Fibroblast of skin of abdomen (primary cell): ENCODE measurements at regions not wholly inside any gene's neighbourhood (a gene's known extent, or its start where the extent isn't known, plus 50 kb on each side); places are given as distances from the start of the nearest gene placed in this dataset.
"Not testable (repeated sequence)": the region's sequence is repeated elsewhere in the genome, so short reads cannot be mapped to it uniquely, and the experiment has no call there.

Experiments
- DNase-seq: peaks from one replicate; pipeline ENCODE4 v3.0.0-alpha.2; 2013

DNA sequence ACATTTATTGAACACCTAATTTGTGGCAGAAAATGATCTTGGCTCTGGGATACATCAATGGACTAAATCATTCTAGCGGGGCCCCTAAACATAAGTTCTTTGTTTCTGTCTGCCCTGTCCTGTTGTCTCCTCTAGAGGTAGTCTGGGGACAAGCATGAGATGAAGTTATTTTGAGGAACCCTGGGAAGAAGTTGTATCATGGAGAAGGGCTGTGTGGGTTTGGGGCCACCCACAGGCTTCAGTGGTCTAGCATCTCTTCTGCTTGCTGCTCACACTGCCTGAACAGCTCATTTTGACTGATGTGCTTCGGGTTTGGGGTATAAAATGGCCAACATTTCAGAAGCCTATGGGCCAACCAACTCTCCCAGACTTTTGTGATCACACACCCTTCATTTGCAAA lies 50.3 kb upstream of the OSBPL11 start:
- DNase-seq: no peak

DNA sequence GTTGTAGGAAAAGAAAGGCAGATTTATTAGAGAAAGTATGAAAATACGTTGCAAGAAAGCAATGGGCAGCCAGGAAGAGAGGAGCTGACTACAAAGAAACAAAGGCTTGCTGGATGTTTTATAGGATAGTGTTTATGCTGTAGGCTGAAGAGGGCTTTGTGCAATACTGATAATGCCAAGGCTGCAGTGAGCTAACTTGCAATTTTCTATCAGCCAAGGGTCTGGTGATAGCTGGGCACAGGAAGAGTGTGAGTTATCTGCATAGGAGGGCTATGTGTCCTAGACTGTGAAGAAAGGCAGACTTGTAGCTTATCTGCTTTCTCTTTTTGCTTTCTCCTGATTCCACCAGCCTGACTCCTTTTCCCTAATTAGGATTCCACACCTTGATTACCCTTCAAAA lies 51.3 kb upstream of the OSBPL11 start:
- DNase-seq: no peak

DNA sequence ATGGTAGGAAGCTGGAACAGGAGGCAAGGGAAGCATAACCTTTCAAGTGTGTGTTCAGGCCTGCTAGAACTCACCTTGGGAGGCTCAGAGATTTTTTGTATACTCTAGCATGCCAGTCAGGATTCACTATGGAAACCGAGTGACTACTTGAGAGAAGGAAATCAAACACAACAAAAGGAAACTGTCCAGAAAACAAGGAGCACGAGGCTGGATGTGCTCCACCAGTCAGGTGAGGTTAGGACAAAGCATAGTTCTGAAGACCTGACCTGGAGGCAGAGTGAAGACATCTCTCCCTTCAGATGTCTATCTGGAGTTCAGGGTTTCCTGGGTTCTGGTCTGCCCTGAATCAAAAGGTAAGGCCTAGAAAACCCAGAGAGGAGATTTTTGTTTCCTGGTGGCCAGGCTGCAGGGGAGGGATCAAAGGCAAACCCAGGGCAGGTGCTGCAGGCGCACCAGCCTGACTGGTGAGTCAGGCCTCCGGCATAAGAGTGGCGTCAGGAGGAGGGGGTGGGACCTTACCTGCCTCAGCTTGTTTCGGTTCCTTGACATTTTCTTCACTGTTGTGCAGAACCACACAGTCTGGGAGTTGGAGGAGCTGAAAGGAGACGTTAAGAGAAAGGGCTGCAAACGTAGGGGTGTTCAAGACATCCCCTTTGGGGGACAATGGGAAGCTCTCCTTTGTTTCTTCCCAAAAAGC lies 52.2 kb upstream of the OSBPL11 start:
- no peak for DNase-seq

DNA sequence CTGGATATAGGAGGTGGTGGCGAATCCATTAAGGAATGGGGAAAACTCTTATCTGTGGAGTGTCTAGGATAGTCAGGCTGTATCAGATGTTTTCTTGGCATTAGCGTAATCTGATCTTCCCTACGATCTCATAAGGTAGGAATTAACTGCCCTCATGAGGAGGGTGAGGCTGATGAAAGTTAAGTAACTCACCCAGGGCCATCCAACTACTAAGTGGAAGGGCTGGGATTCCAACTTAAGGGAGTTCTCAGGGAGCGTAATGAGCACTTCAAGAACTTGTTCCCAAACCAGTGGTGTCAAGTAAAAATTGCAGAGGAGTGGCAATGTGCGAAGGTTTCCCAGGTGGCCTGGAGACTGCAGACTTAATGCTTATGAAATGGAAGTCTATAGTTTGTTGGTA lies 55.9 kb upstream of the OSBPL11 start:
- DNase-seq: peak; percentile 21

DNA sequence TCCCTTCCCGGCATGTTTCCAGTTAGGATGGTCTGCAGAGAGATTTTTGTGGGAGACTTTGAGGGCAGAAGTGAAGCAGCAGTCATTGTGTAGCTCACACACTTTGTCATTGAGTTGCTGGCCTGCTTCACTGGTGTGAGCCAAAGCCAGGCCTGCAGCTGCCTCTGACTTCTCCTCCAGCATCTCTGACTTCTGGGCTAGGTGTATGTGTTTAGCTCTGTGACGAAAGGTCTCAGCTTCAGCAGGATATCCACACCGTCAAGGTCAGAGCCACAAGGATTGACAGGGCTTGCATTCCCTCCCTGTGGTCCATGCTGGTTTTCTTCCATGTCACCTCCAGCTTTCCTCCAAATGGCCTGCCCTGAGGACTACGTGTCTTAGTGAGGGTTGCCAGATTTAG lies 57.1 kb upstream of the OSBPL11 start:
- no peak for DNase-seq

DNA sequence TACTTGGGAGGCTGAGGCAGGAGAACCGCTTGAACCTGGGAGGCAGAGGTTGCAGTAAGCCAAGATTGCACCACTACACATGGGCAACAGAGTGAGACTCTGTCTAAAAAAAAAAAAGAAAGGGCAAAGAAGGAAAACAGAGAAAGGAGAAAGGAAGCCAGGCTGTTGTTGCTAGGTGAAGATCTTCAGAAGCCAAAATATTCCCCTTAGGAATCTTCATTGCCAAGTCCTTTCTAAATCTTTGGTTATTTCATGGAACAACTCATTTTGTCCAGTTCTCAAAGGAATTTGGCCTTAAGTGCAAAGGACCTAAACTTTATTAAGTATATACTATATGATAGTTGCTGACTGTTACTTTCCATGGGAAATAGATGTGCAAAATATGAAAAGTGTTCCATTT lies 59.2 kb upstream of the OSBPL11 start:
- no peak for DNase-seq

DNA sequence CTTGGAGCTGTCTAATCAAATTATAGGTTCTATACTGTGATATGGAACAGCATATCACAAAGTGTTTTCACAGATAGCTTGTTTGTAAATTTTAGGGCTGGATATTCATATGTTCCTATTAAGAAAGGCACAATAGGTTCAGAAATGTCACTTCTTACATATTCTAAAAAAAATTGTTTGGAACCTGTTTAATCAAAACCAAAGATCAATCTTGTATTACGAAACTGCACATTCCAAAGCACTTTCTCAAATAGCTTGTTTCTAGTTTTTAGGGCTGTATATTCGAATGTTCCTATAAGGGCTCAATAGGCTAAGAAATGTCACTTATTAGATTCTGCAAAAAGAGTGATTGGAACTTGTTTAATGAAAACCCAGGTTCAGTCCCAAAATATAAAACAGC lies 67.4 kb upstream of the OSBPL11 start:
- DNase-seq: peak; percentile 22

DNA sequence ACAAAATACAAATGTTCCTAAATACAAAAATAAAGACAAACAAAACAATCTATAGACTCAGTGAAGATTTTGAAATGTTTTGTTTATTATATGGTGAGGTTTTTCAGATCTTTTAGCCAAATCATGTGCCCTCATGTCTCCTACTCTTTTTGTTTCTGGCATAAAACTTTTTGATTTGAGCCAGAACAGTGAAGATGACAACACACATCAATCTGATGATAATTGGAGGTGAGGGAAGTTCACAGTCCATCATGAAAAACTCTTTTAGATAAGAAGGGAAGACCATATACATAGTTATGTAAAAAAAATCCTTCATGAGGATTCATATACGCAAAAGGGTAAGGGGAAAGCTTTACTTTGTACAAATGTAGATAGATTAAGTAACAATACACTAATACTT lies 75.1 kb upstream of the OSBPL11 start:
- no peak for DNase-seq

DNA sequence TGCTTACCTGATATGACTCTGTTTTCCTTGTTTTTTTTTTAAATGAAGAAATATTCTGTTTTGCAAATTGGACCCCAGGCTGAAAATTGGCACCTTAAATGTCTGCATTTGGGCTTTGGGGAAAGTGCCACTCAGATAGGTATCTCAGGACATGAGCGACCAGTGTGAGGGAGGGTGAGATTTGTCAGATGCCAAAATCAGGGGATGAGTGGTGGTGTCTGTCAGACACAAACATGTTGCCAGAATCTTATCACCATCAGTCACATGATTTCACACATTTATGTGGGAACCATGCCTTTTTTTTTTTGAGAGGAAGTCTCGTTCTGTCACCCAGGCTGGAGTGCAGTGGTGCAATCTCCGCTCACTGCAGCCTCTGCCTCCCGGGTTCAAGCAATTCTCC lies 75.6 kb upstream of the OSBPL11 start:
- no peak for DNase-seq

DNA sequence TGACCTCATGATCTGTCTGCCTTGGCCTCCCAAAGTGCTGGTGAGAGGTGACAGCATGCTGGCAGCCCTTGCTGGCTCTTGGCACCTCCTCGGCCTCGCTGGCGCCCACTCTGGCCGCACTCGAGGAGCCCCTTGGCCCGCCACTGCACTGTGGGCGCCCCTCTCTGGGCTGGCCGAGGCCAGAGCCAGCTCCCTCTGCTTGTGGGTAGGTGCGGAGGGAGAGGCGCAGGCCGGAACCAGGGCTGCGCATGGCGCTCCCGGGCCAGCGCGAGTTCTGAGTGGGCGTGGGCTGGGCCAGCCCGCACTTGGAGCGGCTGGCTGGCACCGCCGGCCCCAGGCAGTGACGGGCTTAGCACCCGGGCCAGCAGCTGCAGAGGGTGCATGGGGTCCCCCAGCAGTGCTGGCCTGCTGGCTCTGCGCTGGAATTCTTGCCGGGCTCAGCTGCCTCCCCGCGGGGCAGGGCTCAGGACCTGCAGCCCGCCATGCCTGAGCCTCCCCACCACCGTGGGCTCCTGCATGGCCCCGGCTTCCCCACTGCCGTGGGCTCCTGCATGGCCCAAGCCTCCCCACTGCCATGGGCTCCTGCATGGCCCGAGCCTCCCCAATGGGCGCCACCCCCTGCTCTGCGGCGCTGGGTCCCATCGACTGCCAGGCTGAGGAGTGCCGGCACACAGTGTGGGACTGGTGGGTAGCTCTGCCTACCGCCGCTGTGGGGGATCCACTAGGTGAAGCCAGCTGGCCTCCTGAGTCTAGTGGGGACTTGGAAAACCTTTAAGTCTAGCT lies 76.4 kb upstream of the OSBPL11 start:
- no peak for DNase-seq

DNA sequence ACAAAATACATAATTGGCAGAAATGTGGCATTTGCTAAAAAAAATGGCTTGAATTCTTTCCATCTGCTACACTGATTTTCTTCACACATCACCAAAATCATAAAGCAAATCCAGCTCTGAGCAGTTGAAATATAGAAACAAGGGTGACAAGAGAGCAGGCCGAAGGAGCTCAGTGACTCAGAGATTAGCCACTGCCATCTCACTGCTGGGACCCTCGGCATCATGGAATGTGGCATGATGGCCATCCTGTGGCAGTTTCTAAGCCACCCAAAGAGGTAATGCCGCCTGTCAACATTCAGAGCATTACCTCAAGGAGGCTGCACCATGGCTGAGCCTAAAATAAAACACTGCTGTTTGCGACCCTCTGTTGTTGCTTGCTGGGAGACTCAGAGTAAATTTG lies 80.5 kb upstream of the OSBPL11 start:
- DNase-seq: no peak

DNA sequence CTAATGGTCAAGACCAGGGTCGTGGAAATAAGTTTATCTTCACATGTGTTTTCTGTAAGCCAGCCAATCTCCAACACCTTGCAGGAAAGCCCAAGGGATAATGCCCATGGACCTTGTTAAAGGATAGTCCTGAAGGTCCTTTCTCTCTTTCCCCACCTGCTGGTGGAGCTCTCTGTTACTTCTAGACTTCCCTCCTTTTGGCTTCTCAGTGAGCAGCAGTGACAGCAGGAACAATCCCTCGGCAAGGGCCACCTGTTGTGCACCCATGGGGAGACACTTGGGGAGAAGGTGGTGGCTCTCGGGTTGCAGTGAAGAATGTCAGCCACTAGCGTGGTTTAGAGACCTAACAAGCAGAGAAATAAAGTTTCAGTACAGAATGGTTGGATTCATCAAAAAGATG lies 84.0 kb upstream of the OSBPL11 start:
- no peak for DNase-seq

DNA sequence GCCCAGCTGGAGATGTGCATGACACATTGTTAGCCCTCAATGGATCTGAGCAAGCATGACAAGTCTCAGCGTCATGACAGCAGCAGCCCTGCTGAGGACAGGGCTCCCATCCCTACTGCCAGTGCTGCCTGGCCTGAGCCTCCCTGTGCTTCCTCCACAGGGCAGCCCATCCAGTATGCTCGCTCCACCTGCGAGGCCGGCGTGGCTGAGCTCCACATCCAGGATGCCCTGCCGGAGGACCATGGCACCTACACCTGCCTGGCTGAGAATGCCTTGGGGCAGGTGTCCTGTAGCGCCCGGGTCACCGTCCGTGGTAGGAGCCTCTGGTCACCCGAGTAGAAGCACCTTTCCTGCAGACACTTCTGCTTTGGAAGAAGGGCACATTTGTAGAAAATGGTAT lies 85.8 kb upstream of the OSBPL11 start:
- DNase-seq: no peak

DNA sequence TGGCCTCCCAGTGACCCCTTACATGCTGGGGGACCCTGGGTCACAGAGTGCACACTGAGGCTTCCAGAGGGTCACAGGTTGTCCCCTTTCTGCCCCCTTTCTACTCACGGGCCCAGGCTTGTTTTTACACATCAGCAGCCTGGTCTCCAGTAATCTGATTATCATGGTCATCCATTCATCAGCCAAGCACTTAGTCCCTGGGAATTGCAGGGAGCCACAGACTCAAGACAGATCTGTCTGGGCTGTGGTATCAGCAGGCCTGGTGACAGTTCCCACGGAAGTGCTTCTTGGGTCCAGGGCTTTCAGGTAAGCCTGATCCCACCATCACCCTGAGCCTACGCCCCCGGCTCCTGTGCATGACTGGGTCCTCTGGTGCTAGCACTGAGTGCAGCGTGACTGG lies 86.6 kb upstream of the OSBPL11 start:
- DNase-seq: not testable (repeated sequence)

DNA sequence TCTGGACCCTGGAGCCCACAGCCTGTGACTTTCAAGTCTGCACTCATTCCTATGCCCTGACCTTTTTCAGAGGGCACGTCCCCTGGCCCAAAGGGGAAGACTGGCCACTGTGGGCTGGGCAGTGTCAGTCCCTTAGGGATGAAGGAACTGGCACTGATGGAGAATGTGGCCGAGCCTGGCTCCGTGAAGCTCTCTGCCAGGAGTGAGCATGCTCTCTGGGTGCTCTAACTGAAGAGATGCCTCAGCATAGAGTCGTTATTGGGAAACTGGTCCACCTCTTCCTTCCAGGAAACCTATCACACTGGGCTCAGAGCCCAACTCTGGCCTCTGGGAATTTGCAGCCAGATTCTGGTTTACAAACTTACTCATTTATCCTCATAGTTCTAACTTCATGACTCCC lies 87.3 kb upstream of the OSBPL11 start:
- DNase-seq: peak; percentile 57

DNA sequence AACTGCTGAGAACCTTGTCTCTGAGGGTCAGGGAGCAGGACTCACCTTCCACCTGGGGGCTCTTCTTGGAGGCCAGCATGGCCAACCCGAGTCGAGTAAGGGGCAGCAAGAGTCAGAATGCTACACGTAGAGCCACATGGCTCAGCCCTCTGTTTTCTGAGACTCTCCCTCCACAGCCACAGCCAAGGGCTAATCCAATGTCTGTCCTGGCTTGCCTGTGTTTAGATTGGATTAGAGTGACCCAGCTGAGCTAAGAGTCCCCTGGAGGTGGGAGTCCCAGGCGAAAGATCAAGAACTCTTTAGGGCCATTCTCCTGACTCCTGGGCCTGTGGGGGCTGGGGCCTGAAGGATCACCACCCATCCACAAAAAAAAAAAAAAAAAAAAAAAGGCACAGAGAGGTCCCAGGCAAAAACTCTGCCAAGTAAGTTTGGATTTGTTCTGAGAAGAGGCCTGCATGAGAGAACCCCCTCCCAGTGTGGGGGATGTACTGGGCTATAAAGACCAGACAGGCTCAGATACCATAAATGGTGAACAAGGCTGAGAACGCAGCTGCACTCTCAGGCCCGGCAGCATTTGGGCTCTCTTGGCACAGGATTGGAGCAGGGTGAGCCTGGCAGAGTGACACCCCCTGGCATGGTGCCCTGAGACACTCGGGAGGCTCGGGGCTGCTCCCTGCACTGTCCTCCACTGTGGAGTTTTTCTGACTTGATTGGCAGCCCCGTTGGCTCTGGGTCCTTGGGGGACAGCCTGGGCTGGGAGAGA lies 88.0 kb upstream of the OSBPL11 start:
- no peak for DNase-seq

DNA sequence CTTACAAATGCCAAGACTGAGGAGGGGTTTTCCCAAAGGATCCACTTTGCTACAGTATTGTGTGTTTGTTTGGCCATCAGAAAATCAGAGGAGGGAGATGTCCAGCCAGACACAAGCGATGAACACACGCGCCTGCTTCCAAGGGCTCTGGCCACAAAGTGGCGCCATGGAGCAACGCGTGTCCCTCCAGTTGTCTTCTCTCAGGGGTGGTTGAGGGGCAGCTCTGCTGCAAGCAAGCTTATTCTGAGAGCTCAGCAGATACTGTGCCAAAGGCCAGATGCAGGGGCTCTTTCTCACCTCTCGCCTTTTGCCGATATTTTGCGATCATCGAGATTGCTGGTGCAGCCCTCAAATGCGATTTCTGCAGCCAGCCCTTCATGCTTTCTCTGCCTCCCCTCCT lies 88.9 kb upstream of the OSBPL11 start:
- peak; percentile 13 for DNase-seq

DNA sequence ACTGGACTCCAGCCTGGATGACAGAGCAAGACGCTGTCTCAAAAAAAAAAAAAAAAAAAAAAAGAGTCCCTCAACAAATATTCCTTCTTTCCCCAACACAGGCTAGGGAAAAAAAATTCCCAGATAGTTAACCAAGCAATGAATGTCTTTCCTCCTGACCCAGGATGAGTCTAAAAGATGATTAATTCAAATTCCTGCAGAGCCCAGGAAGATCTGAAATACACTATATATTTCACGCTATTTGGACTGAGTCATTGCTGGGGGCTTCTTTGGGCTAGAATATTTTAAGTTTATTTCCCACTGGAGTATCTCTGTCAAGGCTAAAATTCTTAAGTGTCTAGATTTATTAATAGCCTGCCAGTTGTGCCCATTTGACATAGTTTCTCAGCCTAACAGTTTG lies 90.4 kb upstream of the OSBPL11 start:
- DNase-seq: peak; percentile 66

DNA sequence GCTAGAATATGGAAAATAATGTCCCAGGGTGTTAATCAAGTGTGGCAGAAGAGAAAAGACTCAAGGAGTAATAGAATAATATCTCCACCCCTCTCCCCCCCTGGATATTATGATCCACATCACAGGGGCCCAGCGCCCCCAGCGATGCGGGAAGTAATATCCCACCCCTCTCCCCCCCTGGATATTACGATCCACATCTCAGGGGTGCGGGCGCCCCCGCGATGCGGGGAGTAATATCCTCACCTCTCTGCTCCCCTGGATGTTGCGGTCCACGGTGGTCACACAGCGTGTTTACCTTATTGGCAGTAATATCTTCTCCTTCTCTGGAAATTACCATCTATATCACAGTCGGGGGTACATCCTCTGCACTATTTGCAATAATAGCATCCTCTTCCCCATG lies 97.1 kb upstream of the OSBPL11 start:
- no peak for DNase-seq

DNA sequence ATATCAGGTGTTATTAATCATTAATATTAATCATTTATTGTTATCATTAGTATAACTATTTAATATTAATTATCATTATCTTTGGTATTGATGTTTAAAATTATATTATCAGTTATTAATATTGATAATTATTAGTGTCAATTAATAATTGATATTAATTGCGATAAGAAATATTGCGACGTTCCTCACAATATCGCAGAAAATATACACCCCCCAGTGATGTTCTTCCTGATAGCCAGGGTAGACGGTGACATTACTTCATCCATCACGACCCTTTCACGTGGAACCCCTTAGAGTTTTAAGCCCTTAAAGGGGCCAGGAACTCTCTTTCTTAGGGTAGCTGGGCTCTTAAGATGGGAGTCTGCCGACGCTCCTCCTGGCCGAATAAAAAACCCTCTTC lies 98.6 kb upstream of the OSBPL11 start:
- DNase-seq: no peak

DNA sequence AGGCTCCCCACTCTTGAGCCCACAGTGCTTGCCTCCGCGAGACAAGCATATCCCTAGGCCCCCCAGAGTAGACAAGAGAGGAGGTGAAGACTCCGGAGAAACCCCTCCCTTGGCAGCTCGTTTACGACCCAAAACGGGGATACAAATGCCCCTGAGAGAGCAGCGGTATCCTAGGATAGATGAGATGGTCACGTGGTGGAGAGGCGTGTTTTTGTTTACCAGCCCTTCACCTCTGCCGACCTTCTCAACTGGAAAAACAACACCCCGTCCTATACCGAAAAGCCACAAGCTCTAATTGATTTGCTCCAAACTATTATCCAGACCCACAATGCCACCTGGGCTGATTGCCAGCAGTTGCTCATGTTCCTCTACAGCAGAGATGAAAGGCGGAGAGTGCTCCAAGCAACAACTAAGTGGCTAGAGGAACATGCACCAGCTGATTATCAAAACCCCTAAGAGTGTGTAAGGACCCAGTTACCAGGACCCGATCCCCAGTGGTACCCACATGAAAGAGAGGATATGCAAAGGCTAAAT lies 99.5 kb upstream of the OSBPL11 start:
- DNase-seq: no peak

DNA sequence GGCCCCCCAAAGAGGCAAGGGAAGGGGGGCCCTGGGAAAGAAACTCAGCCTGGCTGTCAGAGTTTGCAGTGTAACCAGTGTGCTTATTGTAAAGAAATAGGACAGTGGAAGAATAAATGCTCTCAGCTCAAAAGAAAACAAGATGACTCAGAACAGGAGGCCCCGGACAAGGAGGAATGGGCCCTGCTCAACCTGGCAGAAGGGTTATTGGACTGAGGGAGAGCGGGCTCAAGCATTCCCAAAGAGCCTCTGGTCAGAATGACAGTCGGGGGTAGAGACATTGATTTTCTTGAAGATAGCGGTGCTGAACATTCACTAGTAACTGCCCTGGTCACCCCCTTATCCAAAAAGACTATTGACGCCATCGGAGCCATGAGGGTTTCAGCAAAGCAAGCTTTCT lies 100.4 kb upstream of the OSBPL11 start:
- no peak for DNase-seq

DNA sequence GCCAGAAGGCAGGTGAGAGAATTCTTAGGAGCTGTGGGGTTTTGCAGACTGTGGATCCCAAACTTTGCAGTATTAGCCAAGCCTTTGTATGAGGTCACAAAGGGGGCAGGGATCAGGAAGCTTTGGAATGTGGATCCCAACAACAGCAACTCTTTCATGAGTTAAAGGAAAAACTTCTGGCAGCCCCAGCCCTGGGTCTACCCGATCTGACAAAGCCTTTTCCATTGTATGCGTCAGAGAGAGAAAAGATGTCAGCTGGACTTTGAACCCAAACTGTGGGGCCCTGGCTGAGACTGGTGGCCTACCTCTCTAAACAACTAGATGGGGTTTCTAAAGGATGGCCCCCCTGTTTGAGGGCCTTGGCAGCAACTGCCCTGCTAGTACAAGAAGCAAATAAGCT lies 101.8 kb upstream of the OSBPL11 start:
- DNase-seq: not testable (repeated sequence)
